ENCODE measurements at regions not wholly inside any gene's neighbourhood (a gene's known extent, or its start where the extent isn't known, plus 50 kb on each side); places are given as distances from the start of the nearest gene placed in this dataset.

GRCh38 chr20:22370137-22370536 is 214.2 kb downstream of the FOXA2 start:
- DNase-seq (ENCODE audit: low read depth in 2 of 2) = no peak

- DNase-seq (ENCODE audit: low read depth in 2 of 2) = no peak
Observed at GRCh38 chr20:22369100-22369499, 215.3 kb downstream of the FOXA2 start.

- no peak for DNase-seq (ENCODE audit: low read depth in 2 of 2)
Observed at GRCh38 chr20:22368235-22368634, 216.1 kb downstream of the FOXA2 start.

GRCh38 chr20:22366631-22367030 is 217.7 kb downstream of the FOXA2 start:
- DNase-seq (ENCODE audit: low read depth in 2 of 2) = no peak

- no peak for DNase-seq (ENCODE audit: low read depth in 2 of 2)
Observed at GRCh38 chr20:22354647-22355046, 229.7 kb downstream of the FOXA2 start.

- DNase-seq (ENCODE audit: low read depth in 2 of 2) = no peak
Observed at GRCh38 chr20:22353586-22353985, 230.8 kb downstream of the FOXA2 start.

GRCh38 chr20:22352019-22352418 is 232.4 kb downstream of the FOXA2 start:
- no peak for DNase-seq (ENCODE audit: low read depth in 2 of 2)

- DNase-seq (ENCODE audit: low read depth in 2 of 2) = no peak
Observed at GRCh38 chr20:22350624-22351023, 233.7 kb downstream of the FOXA2 start.

GRCh38 chr20:22348010-22348409 is 236.4 kb downstream of the FOXA2 start:
- DNase-seq (ENCODE audit: low read depth in 2 of 2) = no peak

- DNase-seq (ENCODE audit: low read depth in 2 of 2) = no peak
Observed at GRCh38 chr20:22346716-22347115, 237.7 kb downstream of the FOXA2 start.

GRCh38 chr20:22343612-22344011 is 240.8 kb downstream of the FOXA2 start:
- DNase-seq (ENCODE audit: low read depth in 2 of 2) = no peak

GRCh38 chr20:22342410-22342809 is 242.0 kb downstream of the FOXA2 start:
- no peak for DNase-seq (ENCODE audit: low read depth in 2 of 2)

GRCh38 chr20:22341508-22341907 is 242.9 kb downstream of the FOXA2 start:
- no peak for DNase-seq (ENCODE audit: low read depth in 2 of 2)

- no peak for DNase-seq (ENCODE audit: low read depth in 2 of 2)
Observed at GRCh38 chr20:22339946-22340345, 244.4 kb downstream of the FOXA2 start.

GRCh38 chr20:22339091-22339881 is 245.1 kb downstream of the FOXA2 start:
- no peak for DNase-seq (ENCODE audit: low read depth in 2 of 2)

- no peak for DNase-seq (ENCODE audit: low read depth in 2 of 2)
Observed at GRCh38 chr20:22338140-22338708, 246.1 kb downstream of the FOXA2 start.

GRCh38 chr20:22335210-22335609 is 249.2 kb downstream of the FOXA2 start:
- DNase-seq (ENCODE audit: low read depth in 2 of 2) = no peak

- peak in 1 of 2 donors; percentile 3 for DNase-seq (ENCODE audit: low read depth in 2 of 2)
Observed at GRCh38 chr20:22333885-22334545, 250.4 kb downstream of the FOXA2 start.

- DNase-seq (ENCODE audit: low read depth in 2 of 2) = no peak
Observed at GRCh38 chr20:22324505-22324904, 259.9 kb downstream of the FOXA2 start.

- no peak for DNase-seq (ENCODE audit: low read depth in 2 of 2)
Observed at GRCh38 chr20:22322513-22322912, 261.9 kb downstream of the FOXA2 start.

- DNase-seq (ENCODE audit: low read depth in 2 of 2) = no peak
Observed at GRCh38 chr20:22321191-22321590, 263.2 kb downstream of the FOXA2 start.

- DNase-seq (ENCODE audit: low read depth in 2 of 2) = no peak
Observed at GRCh38 chr20:22320245-22320915, 264.0 kb downstream of the FOXA2 start.

Data from stimulated activated CD4-positive, alpha-beta T cell treated with anti-CD3 and anti-CD28 coated beads, Interleukin-1b, Interleukin-23, amount 100 ng/mL, for 4 hours (primary cell).